PC-3 (cell line): ENCODE measurements at regions not wholly inside any gene's neighbourhood (a gene's known extent, or its start where the extent isn't known, plus 50 kb on each side); places are given as distances from the start of the nearest gene placed in this dataset.

Experiments
- ATAC-seq: fragments of 200-7000 bp; cut with Tn5 transposase; 2 replicates; pipeline ENCODE4 v1.9.1; 2020; ENCODE audit warnings: mild to moderate bottlenecking, moderate library complexity
- BruUV-seq: library from RNA; stranded (reverse); fragments of 400-500 nt; replicated peaks from 2 replicates; lab custom pipeline; 2021; lab: Mats Ljungman, UMichigan
- CTCF ChIA-PET: fragments of 300-600 bp; sonication (Branson Sonifier 250); formaldehyde crosslinking; loops from one replicate; lab custom pipeline; 2022; ENCODE audit warnings: antibody characterized with exemption; lab: Charles Lee
- POLR2A ChIA-PET: fragments of 300-600 bp; sonication (Branson Sonifier 250); formaldehyde crosslinking; loops from one replicate; lab custom pipeline; 2022; ENCODE audit warnings: antibody characterized with exemption; ENCODE audit not compliant: unreplicated experiment; lab: Charles Lee
- DNase-seq: peaks from one replicate; pipeline ENCODE4 v3.0.0-alpha.2; 2015
- H2AFZ ChIP-seq: fragments of 300-600 bp; sonication (generic); 2 replicates; pipeline ENCODE4 v1.6.0; 2016; ENCODE audit warnings: antibody characterized with exemption, low read length
- H3F3A ChIP-seq: fragments of 300-600 bp; sonication (generic); one replicate; pipeline ENCODE4 v1.6.0; 2017; ENCODE audit warnings: antibody characterized with exemption, low read length, control low read depth, mild to moderate bottlenecking; ENCODE audit not compliant: unreplicated experiment
- H3K27ac ChIP-seq: fragments of 300-600 bp; sonication (generic); 2 replicates; pipeline ENCODE4 v1.5.1; 2016; ENCODE audit warnings: mild to moderate bottlenecking, low read length
- H3K27me3 ChIP-seq: fragments of 300-600 bp; sonication (generic); 2 replicates; pipeline ENCODE4 v1.6.1; 2016; ENCODE audit warnings: low read length, mixed read lengths
- H3K36me3 ChIP-seq: fragments of 300-600 bp; sonication (generic); 2 replicates; pipeline ENCODE4 v1.6.1; 2016; ENCODE audit warnings: low read depth, mixed run types, low read length, mixed read lengths
- H3K4me1 ChIP-seq: fragments of 300-600 bp; sonication (generic); 2 replicates; pipeline ENCODE4 v1.5.1; 2016; ENCODE audit warnings: low read length; ENCODE audit not compliant: insufficient read depth
- H3K4me2 ChIP-seq: fragments of 300-600 bp; sonication (generic); 2 replicates; pipeline ENCODE4 v1.6.0; 2016; ENCODE audit warnings: low read length
- H3K4me3 ChIP-seq: fragments of 300-600 bp; sonication (generic); 2 replicates; pipeline ENCODE4 v1.5.1; 2016; ENCODE audit warnings: mild to moderate bottlenecking, low read length, mixed read lengths
- H3K79me2 ChIP-seq: fragments of 300-600 bp; sonication (generic); 2 replicates; pipeline ENCODE4 v1.6.1; 2017; ENCODE audit warnings: low read length, mixed read lengths
- H3K9ac ChIP-seq: fragments of 300-600 bp; sonication (generic); 2 replicates; pipeline ENCODE4 v1.6.0; 2016; ENCODE audit warnings: mild to moderate bottlenecking, low read length
- H3K9me2 ChIP-seq: fragments of 300-600 bp; sonication (generic); replicated peaks from 2 replicates; pipeline ENCODE4 v1.6.1; 2016; ENCODE audit warnings: mixed run types, low read length, mixed read lengths
- H3K9me3 ChIP-seq: fragments of 300-600 bp; sonication (generic); 2 replicates; pipeline ENCODE4 v1.6.1; 2016; ENCODE audit warnings: low read length, mixed read lengths
- H4K20me1 ChIP-seq: fragments of 300-600 bp; sonication (generic); 2 replicates; pipeline ENCODE4 v1.6.1; 2016; ENCODE audit warnings: low read length, mixed read lengths
- EZH2 ChIP-seq: fragments of 300-600 bp; sonication (generic); IDR thresholded peaks from one replicate; pipeline ENCODE4 v1.6.1; 2017; ENCODE audit warnings: antibody characterized with exemption, mild to moderate bottlenecking, low read length; ENCODE audit not compliant: unreplicated experiment
- EZH2phosphoT487 ChIP-seq: fragments of 300-600 bp; sonication (generic); IDR thresholded peaks from 2 replicates; pipeline ENCODE4 v1.6.1; 2018; ENCODE audit warnings: mild to moderate bottlenecking, antibody characterized with exemption, low read length, borderline replicate concordance
- intact Hi-C: fragments of 100-400 bp; cut with micrococcal nuclease; formaldehyde crosslinking; loops from 2 replicates; pipeline ENCODE4 v1.9.0; 2023
- TF ChIP-seq, protein P1 (sequence below): fragments of 300-600 bp; sonication (generic); conservative IDR thresholded peaks from 2 replicates; pipeline ENCODE4 v1.5.1; 2017; ENCODE audit warnings: antibody characterized with exemption, low read depth, mild to moderate bottlenecking, low read length

DNA sequence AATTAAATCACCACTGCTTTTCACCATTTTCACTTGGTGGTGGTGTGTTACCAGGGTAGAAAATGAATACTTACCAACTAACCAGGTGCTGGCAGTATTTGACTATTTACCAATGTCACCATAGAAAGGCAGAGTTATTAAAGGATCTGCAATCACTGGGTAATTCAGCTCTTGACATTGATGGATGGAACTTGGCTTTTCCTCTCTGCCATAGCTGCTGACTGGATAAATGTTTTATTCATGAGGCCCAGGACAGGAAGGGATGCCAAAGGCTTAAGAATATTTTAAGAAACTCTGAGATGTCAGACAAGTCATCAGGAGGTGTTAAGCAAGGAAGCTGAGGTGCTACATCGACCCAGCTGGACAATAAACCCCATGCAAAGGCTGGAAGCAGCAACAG, 495.5 kb upstream of the CFAP20DC start:
- intact Hi-C loops: no loop called here
- no peak for TF ChIP-seq EZH2
- TF ChIP-seq, protein P1, sequence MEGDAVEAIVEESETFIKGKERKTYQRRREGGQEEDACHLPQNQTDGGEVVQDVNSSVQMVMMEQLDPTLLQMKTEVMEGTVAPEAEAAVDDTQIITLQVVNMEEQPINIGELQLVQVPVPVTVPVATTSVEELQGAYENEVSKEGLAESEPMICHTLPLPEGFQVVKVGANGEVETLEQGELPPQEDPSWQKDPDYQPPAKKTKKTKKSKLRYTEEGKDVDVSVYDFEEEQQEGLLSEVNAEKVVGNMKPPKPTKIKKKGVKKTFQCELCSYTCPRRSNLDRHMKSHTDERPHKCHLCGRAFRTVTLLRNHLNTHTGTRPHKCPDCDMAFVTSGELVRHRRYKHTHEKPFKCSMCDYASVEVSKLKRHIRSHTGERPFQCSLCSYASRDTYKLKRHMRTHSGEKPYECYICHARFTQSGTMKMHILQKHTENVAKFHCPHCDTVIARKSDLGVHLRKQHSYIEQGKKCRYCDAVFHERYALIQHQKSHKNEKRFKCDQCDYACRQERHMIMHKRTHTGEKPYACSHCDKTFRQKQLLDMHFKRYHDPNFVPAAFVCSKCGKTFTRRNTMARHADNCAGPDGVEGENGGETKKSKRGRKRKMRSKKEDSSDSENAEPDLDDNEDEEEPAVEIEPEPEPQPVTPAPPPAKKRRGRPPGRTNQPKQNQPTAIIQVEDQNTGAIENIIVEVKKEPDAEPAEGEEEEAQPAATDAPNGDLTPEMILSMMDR: no peak
- no peak for TF ChIP-seq EZH2phosphoT487
- Histone ChIP-seq H3K27me3 (no peaks in the 10 kb centered on the region), H3K9me2 (no peaks in the 10 kb centered on the region; the same call in 1 of the 2 replicates), H3K4me1 (no peaks in the 10 kb centered on the region), H3K9me3 (no peaks in the 10 kb centered on the region), H4K20me1 (no peaks in the 10 kb centered on the region), H2AFZ (no peak overlapping the region), H3K4me2 (no peak overlapping the region), H3K4me3 (no peak overlapping the region), H3F3A (no peaks in the 10 kb centered on the region), H3K36me3 (no peaks in the 10 kb centered on the region), H3K27ac (no peak overlapping the region), H3K9ac (no peak overlapping the region), H3K79me2 (no peaks in the 10 kb centered on the region)
- CTCF ChIA-PET: no interaction called here
- POLR2A ChIA-PET: no interaction called here
- BruUV-seq: no TSS peak
- DNase-seq: no peak
- ATAC-seq: no peak

DNA sequence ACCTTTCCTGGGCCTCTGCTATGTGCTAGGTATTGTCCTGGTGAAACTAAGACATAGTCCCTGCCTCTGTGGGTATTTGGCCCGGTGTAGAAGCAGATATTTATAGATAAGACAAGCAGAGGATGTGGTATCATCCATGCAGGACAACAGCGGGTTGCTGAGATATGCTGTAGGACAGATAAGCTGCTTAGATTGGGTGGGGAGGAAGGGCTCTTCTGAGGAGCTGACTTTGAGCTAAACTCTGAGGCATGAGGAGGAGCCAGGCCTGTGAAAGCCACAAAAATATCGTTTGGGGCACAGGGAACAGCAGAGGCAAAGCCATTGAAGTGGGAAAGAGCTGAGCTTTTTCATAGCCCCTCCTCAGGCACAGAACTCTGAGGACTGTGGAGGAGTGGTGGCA, 492.5 kb upstream of the CFAP20DC start:
- ChIA-PET POLR2A (no interaction called here), CTCF (no interaction called here)
- DNase-seq: no peak
- Histone ChIP-seq H3K27me3 (no peaks in the 10 kb centered on the region), H3K9ac (no peak overlapping the region), H3K9me3 (no peaks in the 10 kb centered on the region), H3K79me2 (no peaks in the 10 kb centered on the region), H3K4me1 (no peaks in the 10 kb centered on the region), H3K9me2 (no peaks in the 10 kb centered on the region; the same call in 1 of the 2 replicates), H3K36me3 (no peaks in the 10 kb centered on the region), H3K27ac (no peak overlapping the region), H3F3A (no peaks in the 10 kb centered on the region), H3K4me2 (no peak overlapping the region), H2AFZ (no peak overlapping the region), H3K4me3 (no peak overlapping the region), H4K20me1 (no peaks in the 10 kb centered on the region)
- no TSS peak for BruUV-seq
- no peak for ATAC-seq
- TF ChIP-seq EZH2phosphoT487 (no peak), EZH2 (no peak)
- TF ChIP-seq, protein P1: no peak
- intact Hi-C loops: no loop called here

DNA sequence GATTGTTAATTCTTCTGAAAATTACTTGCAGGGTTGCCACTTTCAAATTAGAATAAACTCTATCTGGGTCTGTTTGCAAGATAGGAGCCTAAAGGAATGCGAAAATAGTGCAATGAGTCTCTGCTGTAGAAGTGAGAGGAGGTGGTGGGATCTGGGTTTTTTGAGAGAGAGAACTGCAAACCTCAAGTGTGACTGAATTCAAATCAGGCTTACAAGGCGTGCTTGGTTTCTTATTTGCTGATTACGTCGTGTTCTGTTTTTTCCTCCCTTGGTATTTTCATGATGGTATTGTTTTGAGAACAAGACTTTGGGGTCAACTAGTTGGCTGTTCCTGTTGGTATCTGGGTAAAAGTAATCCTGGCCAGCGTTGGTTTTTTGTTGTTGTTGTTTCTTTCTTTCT, 490.9 kb upstream of the CFAP20DC start:
- H3K9ac ChIP-seq: no peak overlapping the region
- H3K4me3 ChIP-seq: no peak overlapping the region
- DNase-seq (no peak), ATAC-seq (no peak)
- H4K20me1 ChIP-seq: no peaks in the 10 kb centered on the region
- no peaks in the 10 kb centered on the region for H3F3A ChIP-seq
- BruUV-seq: no TSS peak
- H3K9me3 ChIP-seq: no peaks in the 10 kb centered on the region
- peaks cover 9% of the 10 kb centered on the region for H3K4me1 ChIP-seq
- no peaks in the 10 kb centered on the region for H3K27me3 ChIP-seq
- H3K36me3 ChIP-seq: no peaks in the 10 kb centered on the region
- H2AFZ ChIP-seq: no peak overlapping the region
- ChIA-PET POLR2A (no interaction called here), CTCF (no interaction called here)
- no peak overlapping the region for H3K4me2 ChIP-seq
- intact Hi-C loops: no loop called here
- H3K9me2 ChIP-seq: no peaks in the 10 kb centered on the region; the same call in 1 of the 2 replicates
- no peaks in the 10 kb centered on the region for H3K79me2 ChIP-seq
- H3K27ac ChIP-seq: no peak overlapping the region
- no peak for TF ChIP-seq EZH2phosphoT487
- TF ChIP-seq EZH2: no peak
- TF ChIP-seq, protein P1: no peak
